ENCODE measurements at regions not wholly inside any gene's neighbourhood (a gene's known extent, or its start where the extent isn't known, plus 50 kb on each side); places are given as distances from the start of the nearest gene placed in this dataset.

DNA sequence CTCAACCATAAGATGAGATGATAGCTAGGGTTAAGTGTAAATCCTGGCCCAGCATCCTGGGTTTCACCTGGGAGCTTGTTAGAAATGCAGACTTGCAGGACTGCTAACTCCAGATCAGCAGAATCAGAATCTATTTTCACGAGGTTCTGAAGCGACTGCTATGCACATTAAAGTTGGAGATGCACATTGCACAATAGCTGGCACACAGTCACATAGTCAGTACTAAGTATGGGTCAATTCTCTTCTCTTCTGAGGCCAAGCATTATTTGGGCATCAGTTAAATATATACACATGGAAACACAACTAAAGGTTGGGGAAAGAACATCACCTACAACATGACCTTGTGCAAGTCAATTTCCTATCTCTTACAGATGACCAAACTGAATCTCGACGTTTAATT lies 155.1 kb upstream of the FGF13 start (continued):
- TF ChIP-seq, protein P1, sequence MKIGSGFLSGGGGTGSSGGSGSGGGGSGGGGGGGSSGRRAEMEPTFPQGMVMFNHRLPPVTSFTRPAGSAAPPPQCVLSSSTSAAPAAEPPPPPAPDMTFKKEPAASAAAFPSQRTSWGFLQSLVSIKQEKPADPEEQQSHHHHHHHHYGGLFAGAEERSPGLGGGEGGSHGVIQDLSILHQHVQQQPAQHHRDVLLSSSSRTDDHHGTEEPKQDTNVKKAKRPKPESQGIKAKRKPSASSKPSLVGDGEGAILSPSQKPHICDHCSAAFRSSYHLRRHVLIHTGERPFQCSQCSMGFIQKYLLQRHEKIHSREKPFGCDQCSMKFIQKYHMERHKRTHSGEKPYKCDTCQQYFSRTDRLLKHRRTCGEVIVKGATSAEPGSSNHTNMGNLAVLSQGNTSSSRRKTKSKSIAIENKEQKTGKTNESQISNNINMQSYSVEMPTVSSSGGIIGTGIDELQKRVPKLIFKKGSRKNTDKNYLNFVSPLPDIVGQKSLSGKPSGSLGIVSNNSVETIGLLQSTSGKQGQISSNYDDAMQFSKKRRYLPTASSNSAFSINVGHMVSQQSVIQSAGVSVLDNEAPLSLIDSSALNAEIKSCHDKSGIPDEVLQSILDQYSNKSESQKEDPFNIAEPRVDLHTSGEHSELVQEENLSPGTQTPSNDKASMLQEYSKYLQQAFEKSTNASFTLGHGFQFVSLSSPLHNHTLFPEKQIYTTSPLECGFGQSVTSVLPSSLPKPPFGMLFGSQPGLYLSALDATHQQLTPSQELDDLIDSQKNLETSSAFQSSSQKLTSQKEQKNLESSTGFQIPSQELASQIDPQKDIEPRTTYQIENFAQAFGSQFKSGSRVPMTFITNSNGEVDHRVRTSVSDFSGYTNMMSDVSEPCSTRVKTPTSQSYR (CRISPR knock-in tag; IDR thresholded peaks at IDR 0.05): no peak
- TF ChIP-seq ZNF416 (CRISPR knock-in tag; IDR thresholded peaks at IDR 0.05): no peak
- no peak for TF ChIP-seq PRDM15 (CRISPR knock-in tag; IDR thresholded peaks at IDR 0.05)
- TF ChIP-seq GABPB1 (CRISPR knock-in tag; IDR thresholded peaks at IDR 0.05): no peak
- no peak for TF ChIP-seq SMAD4 (CRISPR knock-in tag; IDR thresholded peaks at IDR 0.05)
- TF ChIP-seq CBFB (CRISPR knock-in tag; IDR thresholded peaks at IDR 0.05; ENCODE audit: low read depth): no peak
- no peak for TF ChIP-seq JUN (CRISPR knock-in tag; IDR thresholded peaks at IDR 0.05)
- TF ChIP-seq, protein P2, sequence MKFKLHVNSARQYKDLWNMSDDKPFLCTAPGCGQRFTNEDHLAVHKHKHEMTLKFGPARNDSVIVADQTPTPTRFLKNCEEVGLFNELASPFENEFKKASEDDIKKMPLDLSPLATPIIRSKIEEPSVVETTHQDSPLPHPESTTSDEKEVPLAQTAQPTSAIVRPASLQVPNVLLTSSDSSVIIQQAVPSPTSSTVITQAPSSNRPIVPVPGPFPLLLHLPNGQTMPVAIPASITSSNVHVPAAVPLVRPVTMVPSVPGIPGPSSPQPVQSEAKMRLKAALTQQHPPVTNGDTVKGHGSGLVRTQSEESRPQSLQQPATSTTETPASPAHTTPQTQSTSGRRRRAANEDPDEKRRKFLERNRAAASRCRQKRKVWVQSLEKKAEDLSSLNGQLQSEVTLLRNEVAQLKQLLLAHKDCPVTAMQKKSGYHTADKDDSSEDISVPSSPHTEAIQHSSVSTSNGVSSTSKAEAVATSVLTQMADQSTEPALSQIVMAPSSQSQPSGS (CRISPR knock-in tag; IDR thresholded peaks at IDR 0.05; ENCODE audit: borderline replicate concordance, low read depth): no peak
- TF ChIP-seq, protein P3, sequence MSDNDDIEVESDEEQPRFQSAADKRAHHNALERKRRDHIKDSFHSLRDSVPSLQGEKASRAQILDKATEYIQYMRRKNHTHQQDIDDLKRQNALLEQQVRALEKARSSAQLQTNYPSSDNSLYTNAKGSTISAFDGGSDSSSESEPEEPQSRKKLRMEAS (CRISPR knock-in tag; IDR thresholded peaks at IDR 0.05): no peak
- no peak for TF ChIP-seq TEAD4 (CRISPR knock-in tag; IDR thresholded peaks at IDR 0.05)
- no peak for TF ChIP-seq TEAD1 (CRISPR knock-in tag; IDR thresholded peaks at IDR 0.05)

- Mint-ChIP-seq H3K27me3 (ENCODE audit: low read depth) (no peaks in the 10 kb centered on the region), H3K27ac (no peak overlapping the region), H3K9me3 (no peaks in the 10 kb centered on the region), H3K4me3 (no peak overlapping the region), H3K4me1 (peaks cover 11% of the 10 kb centered on the region), H3K36me3 (no peaks in the 10 kb centered on the region)
- CTCF ChIA-PET: no interaction called here
- DNase-seq (ENCODE audit: low spot score) (no peak), ATAC-seq (no peak)
- POLR2A ChIA-PET: no interaction called here
- no peak for TF ChIP-seq ZNF532 (CRISPR knock-in tag; IDR thresholded peaks at IDR 0.05; ENCODE audit: borderline replicate concordance)
- no peak for TF ChIP-seq NR1H2 (CRISPR knock-in tag; IDR thresholded peaks at IDR 0.05)
- no peak for TF ChIP-seq ZNF396 (CRISPR knock-in tag; IDR thresholded peaks at IDR 0.05; ENCODE audit: borderline replicate concordance)
- no peak for TF ChIP-seq JAZF1 (CRISPR knock-in tag; IDR thresholded peaks at IDR 0.05)
- TF ChIP-seq MXD4 (CRISPR knock-in tag; IDR thresholded peaks at IDR 0.05; ENCODE audit: borderline replicate concordance): no peak
- TF ChIP-seq, protein P4, sequence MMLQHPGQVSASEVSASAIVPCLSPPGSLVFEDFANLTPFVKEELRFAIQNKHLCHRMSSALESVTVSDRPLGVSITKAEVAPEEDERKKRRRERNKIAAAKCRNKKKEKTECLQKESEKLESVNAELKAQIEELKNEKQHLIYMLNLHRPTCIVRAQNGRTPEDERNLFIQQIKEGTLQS (CRISPR knock-in tag; conservative IDR thresholded peaks at IDR 0.05): no peak
- TF ChIP-seq, protein P5, sequence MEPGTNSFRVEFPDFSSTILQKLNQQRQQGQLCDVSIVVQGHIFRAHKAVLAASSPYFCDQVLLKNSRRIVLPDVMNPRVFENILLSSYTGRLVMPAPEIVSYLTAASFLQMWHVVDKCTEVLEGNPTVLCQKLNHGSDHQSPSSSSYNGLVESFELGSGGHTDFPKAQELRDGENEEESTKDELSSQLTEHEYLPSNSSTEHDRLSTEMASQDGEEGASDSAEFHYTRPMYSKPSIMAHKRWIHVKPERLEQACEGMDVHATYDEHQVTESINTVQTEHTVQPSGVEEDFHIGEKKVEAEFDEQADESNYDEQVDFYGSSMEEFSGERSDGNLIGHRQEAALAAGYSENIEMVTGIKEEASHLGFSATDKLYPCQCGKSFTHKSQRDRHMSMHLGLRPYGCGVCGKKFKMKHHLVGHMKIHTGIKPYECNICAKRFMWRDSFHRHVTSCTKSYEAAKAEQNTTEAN (CRISPR knock-in tag; IDR thresholded peaks at IDR 0.05): no peak
- TF ChIP-seq ZNF219 (CRISPR knock-in tag; IDR thresholded peaks at IDR 0.05; ENCODE audit: borderline replicate concordance): no peak
- no peak for TF ChIP-seq JUN (CRISPR knock-in tag; IDR thresholded peaks at IDR 0.05)
- TF ChIP-seq, protein P6, sequence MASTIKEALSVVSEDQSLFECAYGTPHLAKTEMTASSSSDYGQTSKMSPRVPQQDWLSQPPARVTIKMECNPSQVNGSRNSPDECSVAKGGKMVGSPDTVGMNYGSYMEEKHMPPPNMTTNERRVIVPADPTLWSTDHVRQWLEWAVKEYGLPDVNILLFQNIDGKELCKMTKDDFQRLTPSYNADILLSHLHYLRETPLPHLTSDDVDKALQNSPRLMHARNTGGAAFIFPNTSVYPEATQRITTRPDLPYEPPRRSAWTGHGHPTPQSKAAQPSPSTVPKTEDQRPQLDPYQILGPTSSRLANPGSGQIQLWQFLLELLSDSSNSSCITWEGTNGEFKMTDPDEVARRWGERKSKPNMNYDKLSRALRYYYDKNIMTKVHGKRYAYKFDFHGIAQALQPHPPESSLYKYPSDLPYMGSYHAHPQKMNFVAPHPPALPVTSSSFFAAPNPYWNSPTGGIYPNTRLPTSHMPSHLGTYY (CRISPR knock-in tag; IDR thresholded peaks at IDR 0.05): no peak
- TF ChIP-seq NFYB (CRISPR knock-in tag; conservative IDR thresholded peaks at IDR 0.05; ENCODE audit: low read depth): no peak
- no peak for TF ChIP-seq PRRX2 (CRISPR knock-in tag; IDR thresholded peaks at IDR 0.05)
Observed at GRCh38 chrX:138865093-138865649, 153.7 kb upstream of the FGF13 start.

Measured in WTC11 (cell line).